Stimulated activated naive CD8-positive, alpha-beta T cell treated with anti-CD3 and anti-CD28 coated beads, Interleukin-15, amount 100 ng/mL, for 72 hours (primary cell): ENCODE measurements at regions not wholly inside any gene's neighbourhood (a gene's known extent, or its start where the extent isn't known, plus 50 kb on each side); places are given as distances from the start of the nearest gene placed in this dataset.

Experiments
- ATAC-seq: fragments of 150-1000 bp; cut with Tn5 transposase; 2 replicates; pipeline ENCODE4 v1.10.0; 2021; ENCODE audit warnings: mild to moderate bottlenecking, moderate library complexity
- DNase-seq, 2 donors: peaks; one replicate each; pipeline ENCODE4 v3.0.0; 2021 to 2022
- H3K27ac Mint-ChIP-seq, 2 donors: one replicate each; pipeline ENCODE4 v1.8.0; 2022; ENCODE audit warnings: mild to moderate bottlenecking in 2 of 2, mixed read lengths in 2 of 2, moderate library complexity in 2 of 2
- H3K27me3 Mint-ChIP-seq: one replicate; pipeline ENCODE4 v1.8.0; 2022; ENCODE audit warnings: mixed read lengths
- H3K4me1 Mint-ChIP-seq: one replicate; pipeline ENCODE4 v1.8.0; 2022; ENCODE audit warnings: mild to moderate bottlenecking, mixed read lengths
- H3K4me3 Mint-ChIP-seq, 2 donors: one replicate each; pipeline ENCODE4 v1.8.0; 2022; ENCODE audit warnings: mild to moderate bottlenecking in 2 of 2, mixed read lengths in 2 of 2, moderate library complexity in 1 of 2
- H3K9me3 Mint-ChIP-seq, 2 donors: one replicate each; pipeline ENCODE4 v1.8.0; 2022; ENCODE audit warnings: mixed read lengths in 2 of 2

DNA sequence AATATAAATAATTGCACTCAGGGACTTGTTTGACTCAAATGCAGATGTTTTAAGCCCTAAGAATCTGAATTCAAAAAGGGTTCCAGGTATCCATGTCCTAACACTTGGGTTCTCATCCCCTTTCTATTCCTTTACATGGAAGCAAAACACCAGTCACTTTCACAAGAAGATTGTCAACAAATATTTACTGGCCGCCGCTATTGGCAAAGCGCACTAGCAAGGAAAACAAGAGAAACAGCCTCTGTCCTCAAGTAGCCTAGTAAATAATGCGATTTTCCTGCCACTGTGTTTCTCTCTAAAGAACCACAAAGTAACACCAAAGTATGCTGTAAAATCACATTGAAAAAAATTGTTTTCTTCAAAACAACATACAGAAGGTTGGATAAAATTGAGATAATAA is 66.7 kb upstream of the EZH2 start:
- H3K4me3 Mint-ChIP-seq = no peak overlapping the region
- ATAC-seq (no peak), DNase-seq (no peak)
- no peaks in the 10 kb centered on the region for H3K9me3 Mint-ChIP-seq
- no peak overlapping the region for H3K27ac Mint-ChIP-seq
- H3K4me1 Mint-ChIP-seq = no peaks in the 10 kb centered on the region
- no peaks in the 10 kb centered on the region for H3K27me3 Mint-ChIP-seq

DNA sequence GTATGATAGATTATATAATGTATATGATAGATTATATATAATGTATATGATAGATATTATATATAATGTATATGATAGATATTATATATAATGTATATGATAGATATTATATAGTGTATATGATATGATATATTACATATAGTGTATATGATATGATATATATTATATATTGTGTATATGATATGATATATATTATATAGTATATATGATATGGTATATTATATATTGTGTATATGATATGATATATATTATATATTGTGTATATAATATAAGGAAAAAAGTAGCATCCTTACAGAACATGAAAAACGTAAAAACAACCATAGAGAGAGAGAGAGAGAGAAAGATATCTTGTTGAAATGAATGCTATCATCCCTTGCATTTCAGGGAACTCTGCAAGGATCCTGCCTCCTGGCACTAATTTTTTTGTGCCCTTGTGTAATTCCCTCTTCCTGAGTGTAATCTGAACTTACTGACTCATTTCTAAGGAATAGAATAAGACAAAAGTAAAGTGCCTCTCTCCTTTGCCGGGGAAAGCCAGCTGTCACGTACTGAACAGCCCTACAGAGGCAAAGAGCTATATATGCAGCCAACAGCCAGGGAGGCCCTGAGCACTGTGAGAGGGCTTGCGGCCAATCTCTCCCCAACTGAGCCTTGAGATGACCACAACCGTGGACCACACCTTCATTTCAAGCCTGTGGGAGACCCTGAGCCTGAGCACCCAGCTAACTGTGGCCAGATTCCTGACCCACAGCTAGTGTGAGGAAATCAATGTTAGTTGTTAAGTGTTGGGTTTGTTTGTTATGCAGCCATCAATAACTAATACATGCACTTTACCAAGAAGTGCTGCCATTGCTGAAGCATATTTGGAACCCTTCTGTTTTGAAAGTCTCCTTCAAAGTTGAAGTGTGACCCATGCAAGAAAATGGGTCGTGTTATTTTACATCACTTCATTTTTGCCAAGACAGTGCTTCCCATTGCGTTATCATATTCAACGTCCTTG is 61.1 kb upstream of the EZH2 start:
- Mint-ChIP-seq H3K27ac (no peak overlapping the region), H3K9me3 (no peaks in the 10 kb centered on the region), H3K4me1 (no peaks in the 10 kb centered on the region), H3K27me3 (no peaks in the 10 kb centered on the region), H3K4me3 (no peak overlapping the region)
- DNase-seq (no peak), ATAC-seq (no peak)

DNA sequence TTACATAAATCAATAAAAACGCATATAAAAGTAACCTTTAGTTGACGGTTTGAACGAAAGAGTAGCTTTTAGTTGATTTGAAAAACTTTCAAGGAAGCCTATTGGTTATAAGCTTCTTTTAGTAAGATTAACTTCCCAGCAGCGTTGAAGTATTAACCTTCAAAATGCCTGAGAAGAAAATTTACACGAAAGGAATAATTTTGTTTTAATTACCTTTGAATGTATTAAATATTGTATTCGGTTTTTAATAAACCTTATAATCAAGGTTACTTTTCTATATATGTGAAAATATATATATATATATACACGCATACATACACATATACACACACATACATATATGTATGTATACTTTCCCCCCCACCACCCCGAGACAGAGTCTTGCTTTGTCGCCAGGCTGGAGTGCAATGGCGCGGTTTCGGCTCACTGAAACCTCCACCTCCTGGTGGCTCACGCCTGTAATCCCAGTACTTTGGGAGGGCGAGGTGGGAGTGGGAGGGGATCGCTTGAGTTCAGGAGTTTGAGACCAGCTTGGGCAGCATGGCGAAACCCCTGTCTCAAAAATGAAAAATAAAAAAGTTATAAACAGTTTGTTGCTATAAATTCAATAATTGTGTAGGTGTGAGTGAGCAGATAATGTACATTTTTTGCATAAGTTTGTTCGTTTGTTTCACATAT is 57.6 kb upstream of the EZH2 start:
- ATAC-seq (peak; percentile 69), DNase-seq (peak; percentile 73 to 86)
- H3K27ac Mint-ChIP-seq = peak overlapping the region; percentile 100
- H3K27me3 Mint-ChIP-seq = no peaks in the 10 kb centered on the region
- H3K9me3 Mint-ChIP-seq = no peaks in the 10 kb centered on the region
- peak overlapping the region; percentile 98 for H3K4me3 Mint-ChIP-seq
- H3K4me1 Mint-ChIP-seq = peaks cover 15% of the 10 kb centered on the region

DNA sequence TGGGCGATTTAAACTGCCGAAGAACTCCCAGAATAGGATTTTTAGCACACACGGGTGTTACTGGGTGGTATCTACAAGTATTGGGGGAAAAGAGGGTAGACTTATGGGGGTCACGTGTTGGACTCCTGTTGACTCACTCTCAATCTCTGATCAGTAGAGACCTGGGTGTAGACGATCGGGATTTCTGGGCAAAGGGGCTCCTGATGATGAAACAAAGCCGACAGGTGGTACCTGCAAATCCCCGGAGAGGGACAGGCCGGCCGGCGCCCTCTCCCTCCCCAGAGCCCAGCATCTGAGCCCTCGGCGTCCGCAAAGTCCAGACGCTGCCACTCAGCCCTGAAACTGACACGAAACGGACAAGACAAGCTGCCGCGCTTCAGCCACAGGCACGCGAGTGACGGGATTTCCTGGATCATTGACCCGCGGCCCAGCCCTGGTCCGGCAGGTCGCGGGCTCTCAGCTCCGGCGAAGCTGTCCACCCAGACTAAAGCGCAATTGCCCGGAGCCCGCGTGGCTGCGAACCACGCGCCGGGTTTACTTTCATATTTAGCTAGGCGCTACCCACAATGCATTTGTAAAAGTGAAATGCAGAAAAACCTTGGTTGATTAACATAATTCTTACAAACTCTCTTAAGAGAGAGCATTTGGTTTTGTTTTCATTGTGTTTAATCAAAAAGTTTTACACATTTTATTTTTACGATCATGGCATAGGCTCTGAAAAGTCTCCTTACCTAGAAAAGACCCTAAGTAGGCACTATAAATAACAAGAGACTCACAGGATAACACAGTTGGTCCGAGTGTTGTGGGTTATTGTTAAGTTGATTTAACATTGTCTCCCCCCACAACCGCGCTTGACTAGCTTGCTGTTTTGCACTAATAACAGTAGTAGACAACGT is 56.9 kb upstream of the EZH2 start:
- Mint-ChIP-seq H3K4me1 (peaks cover 15% of the 10 kb centered on the region), H3K27ac (peak overlapping the region; percentile 100), H3K4me3 (peak overlapping the region; percentile 98), H3K9me3 (no peaks in the 10 kb centered on the region), H3K27me3 (no peaks in the 10 kb centered on the region)
- DNase-seq (peak; percentile 70 to 74), ATAC-seq (peak; percentile 81)

DNA sequence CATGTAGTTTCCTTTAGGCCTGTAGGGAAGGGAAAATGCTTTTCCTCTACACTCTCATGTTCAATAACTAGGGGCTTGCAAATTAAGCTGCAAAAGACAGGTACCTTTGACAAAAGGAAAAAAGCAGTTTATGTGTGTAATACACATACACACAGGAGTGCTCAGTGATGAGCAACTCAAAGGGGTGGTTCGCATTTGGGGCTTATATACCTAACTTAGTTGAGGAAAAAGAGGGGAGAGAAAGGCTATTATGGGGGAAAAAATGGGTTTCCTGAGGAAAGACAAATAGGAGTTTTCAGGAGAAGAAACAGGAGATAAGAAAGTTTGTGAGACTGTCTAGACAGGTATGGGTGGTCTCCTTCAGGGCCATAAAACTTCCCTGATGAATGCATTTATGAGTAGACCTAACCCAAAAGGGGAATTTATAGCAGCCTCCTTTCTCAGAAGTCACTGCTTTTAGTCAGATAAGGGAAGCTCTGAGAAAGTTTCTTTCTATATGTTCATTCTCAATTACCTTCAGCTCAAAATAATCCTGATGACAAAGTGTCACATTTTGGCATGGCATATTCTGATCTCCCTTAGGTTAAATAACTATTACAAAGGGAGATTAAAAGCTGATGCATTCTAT is 55.2 kb upstream of the EZH2 start:
- Mint-ChIP-seq H3K27ac (peak overlapping the region; percentile 35 to 79), H3K4me1 (peaks cover 18% of the 10 kb centered on the region), H3K4me3 (peak overlapping the region; percentile 67 to 98), H3K27me3 (no peaks in the 10 kb centered on the region), H3K9me3 (no peaks in the 10 kb centered on the region)
- DNase-seq = no peak
- peak; percentile 78 for ATAC-seq

DNA sequence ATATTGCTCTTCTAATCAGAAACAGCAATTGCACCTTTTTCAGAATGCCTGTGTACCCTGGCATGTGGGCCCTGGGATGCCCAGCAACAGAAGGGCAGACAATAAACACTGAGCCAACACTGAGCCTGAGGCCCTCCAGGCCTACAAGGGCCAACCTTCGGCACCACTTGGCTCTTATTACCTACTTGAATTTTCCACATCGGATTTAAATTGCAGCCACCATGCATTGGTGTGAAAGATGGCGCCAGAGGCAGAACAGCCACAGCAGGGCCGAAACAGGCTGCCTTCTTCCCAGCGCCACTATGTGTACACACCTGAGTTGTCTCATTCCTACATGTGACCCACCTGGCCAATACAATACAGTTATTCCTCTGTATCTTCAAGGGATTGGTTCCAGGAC is 51.4 kb upstream of the EZH2 start:
- Mint-ChIP-seq H3K27me3 (no peaks in the 10 kb centered on the region), H3K4me3 (no peak overlapping the region), H3K4me1 (peaks cover 34% of the 10 kb centered on the region), H3K27ac (no peak overlapping the region), H3K9me3 (no peaks in the 10 kb centered on the region)
- no peak for DNase-seq
- no peak for ATAC-seq
